CD14-positive monocyte (primary cell): ENCODE measurements at regions not wholly inside any gene's neighbourhood (a gene's known extent, or its start where the extent isn't known, plus 50 kb on each side); places are given as distances from the start of the nearest gene placed in this dataset.

Experiments
- DNase-seq, 3 donors: peaks; one replicate each; pipeline ENCODE4 v3.0.0-alpha.2; 2011 to 2022
- H2AFZ ChIP-seq: 2 replicates; pipeline ENCODE4 v1.6.0; 2012; ENCODE audit warnings: mild to moderate bottlenecking, low read depth, low read length, inconsistent platforms; ENCODE audit not compliant: insufficient read depth, poor library complexity, severe bottlenecking
- H3K27ac ChIP-seq, 2 donors: 1 replicate in 1 of 2; 2 replicates in 1 of 2; pipeline ENCODE4 v1.5.1; 2012 to 2013; ENCODE audit warnings: low read length in 2 of 2, control low read depth in 1 of 2, inconsistent platforms in 1 of 2, low read depth in 1 of 2, mild to moderate bottlenecking in 1 of 2
- H3K27me3 ChIP-seq, 2 donors: one replicate each; pipeline versions ENCODE4 v1.6.0 to v1.6.1; 2011 to 2013; ENCODE audit warnings: low read length in 2 of 2; ENCODE audit not compliant: control insufficient read depth in 2 of 2, insufficient read depth in 2 of 2
- H3K36me3 ChIP-seq, 2 donors: replicated peaks in 1 of 2; 1 replicate in 1 of 2; 2 replicates in 1 of 2; pipeline versions ENCODE4 v1.5.1 to v1.6.1; 2012 to 2013; ENCODE audit warnings: low read length in 2 of 2, control low read depth in 1 of 2, inconsistent platforms in 1 of 2, mild to moderate bottlenecking in 1 of 2; ENCODE audit not compliant: insufficient read depth in 2 of 2, control insufficient read depth in 1 of 2
- H3K4me1 ChIP-seq, 2 donors: 1 replicate in 1 of 2; 2 replicates in 1 of 2; pipeline versions ENCODE4 v1.5.1 to v1.6.1; 2012 to 2013; ENCODE audit warnings: low read length in 2 of 2, control low read depth in 1 of 2, inconsistent platforms in 1 of 2, mild to moderate bottlenecking in 1 of 2, moderate library complexity in 1 of 2; ENCODE audit not compliant: insufficient read depth in 2 of 2, control insufficient read depth in 1 of 2
- H3K4me2 ChIP-seq: replicated peaks from 2 replicates; pipeline ENCODE3; 2012; ENCODE audit warnings: low read length, moderate library complexity, mild to moderate bottlenecking; ENCODE audit not compliant: poor library complexity, severe bottlenecking; ENCODE audit errors: extremely low read depth
- H3K4me3 ChIP-seq, 3 experiments: fragments of 200-600 bp in 1 of 3; sonication (generic) in 1 of 3; replicated peaks in 1 of 3; 1 replicate in 2 of 3; 2 replicates in 1 of 3; pipeline ENCODE4 v1.5.1; 2011 to 2013; ENCODE audit warnings: low read length in 3 of 3, mild to moderate bottlenecking in 3 of 3, control low read depth in 2 of 3, low read depth in 2 of 3, inconsistent platforms in 1 of 3, moderate library complexity in 1 of 3
- H3K79me2 ChIP-seq: 2 replicates; pipeline ENCODE4 v1.6.0; 2012; ENCODE audit warnings: mild to moderate bottlenecking, control low read depth, inconsistent platforms, low read length, moderate library complexity; ENCODE audit not compliant: insufficient read depth
- H3K9ac ChIP-seq: 2 replicates; pipeline ENCODE4 v1.6.0; 2017; ENCODE audit warnings: low read length, mild to moderate bottlenecking; ENCODE audit not compliant: insufficient read depth, poor library complexity, severe bottlenecking
- H3K9me3 ChIP-seq, 2 donors: replicated peaks in 1 of 2; 1 replicate in 1 of 2; 2 replicates in 1 of 2; pipeline versions ENCODE4 v1.5.1 to v1.6.1; 2012 to 2013; ENCODE audit warnings: low read length in 2 of 2, control low read depth in 1 of 2; ENCODE audit not compliant: control insufficient read depth in 1 of 2, insufficient read depth in 1 of 2
- H4K20me1 ChIP-seq: 2 replicates; pipeline ENCODE4 v1.6.0; 2012; ENCODE audit warnings: mild to moderate bottlenecking, low read length, control low read depth, moderate library complexity; ENCODE audit not compliant: insufficient read depth
- H3K27ac Mint-ChIP-seq, 7 donors: one replicate each; pipeline ENCODE4 v1.8.0; 2020; ENCODE audit warnings: mild to moderate bottlenecking in 7 of 7, mixed read lengths in 7 of 7, moderate library complexity in 6 of 7, inconsistent platforms in 2 of 7
- H3K27me3 Mint-ChIP-seq, 3 donors: one replicate each; pipeline ENCODE4 v1.8.0; 2021 to 2022; ENCODE audit warnings: low read depth in 3 of 3, mild to moderate bottlenecking in 3 of 3, mixed read lengths in 3 of 3, moderate library complexity in 3 of 3, inconsistent platforms in 1 of 3
- H3K36me3 Mint-ChIP-seq, 2 donors: one replicate each; pipeline ENCODE4 v1.8.0; 2020; ENCODE audit warnings: mixed read lengths in 2 of 2, inconsistent platforms in 1 of 2, mild to moderate bottlenecking in 1 of 2
- H3K4me1 Mint-ChIP-seq: one replicate; pipeline ENCODE4 v1.8.0; 2020; ENCODE audit warnings: mild to moderate bottlenecking, mixed read lengths
- H3K4me3 Mint-ChIP-seq, 2 donors: one replicate each; pipeline ENCODE4 v1.8.0; 2020; ENCODE audit warnings: mild to moderate bottlenecking in 2 of 2, mixed read lengths in 2 of 2, moderate library complexity in 1 of 2
- H3K9me3 Mint-ChIP-seq, 7 donors: one replicate each; pipeline ENCODE4 v1.8.0; 2020 to 2022; ENCODE audit warnings: mixed read lengths in 7 of 7, mild to moderate bottlenecking in 6 of 7, moderate library complexity in 6 of 7, inconsistent platforms in 2 of 7
- WGBS: methylation state at CpG from one replicate; pipeline ENCODE4 v1.1.5; 2013; ENCODE audit warnings: missing lambda C conversion rate; ENCODE audit not compliant: insufficient coverage; 5-methylcytosine and 5-hydroxymethylcytosine counted together
- intact Hi-C, 2 donors: fragments of 100-400 bp; cut with micrococcal nuclease; formaldehyde crosslinking; loops; one replicate each; pipeline versions ENCODE4 v1.15.0 to v1.15.1; 2023
- TF ChIP-seq, protein P1 (sequence below): fragments of 200-600 bp; IDR thresholded peaks from one replicate; pipeline ENCODE4 v1.8.0; 2022; ENCODE audit warnings: antibody characterized with exemption, mild to moderate bottlenecking

DNA sequence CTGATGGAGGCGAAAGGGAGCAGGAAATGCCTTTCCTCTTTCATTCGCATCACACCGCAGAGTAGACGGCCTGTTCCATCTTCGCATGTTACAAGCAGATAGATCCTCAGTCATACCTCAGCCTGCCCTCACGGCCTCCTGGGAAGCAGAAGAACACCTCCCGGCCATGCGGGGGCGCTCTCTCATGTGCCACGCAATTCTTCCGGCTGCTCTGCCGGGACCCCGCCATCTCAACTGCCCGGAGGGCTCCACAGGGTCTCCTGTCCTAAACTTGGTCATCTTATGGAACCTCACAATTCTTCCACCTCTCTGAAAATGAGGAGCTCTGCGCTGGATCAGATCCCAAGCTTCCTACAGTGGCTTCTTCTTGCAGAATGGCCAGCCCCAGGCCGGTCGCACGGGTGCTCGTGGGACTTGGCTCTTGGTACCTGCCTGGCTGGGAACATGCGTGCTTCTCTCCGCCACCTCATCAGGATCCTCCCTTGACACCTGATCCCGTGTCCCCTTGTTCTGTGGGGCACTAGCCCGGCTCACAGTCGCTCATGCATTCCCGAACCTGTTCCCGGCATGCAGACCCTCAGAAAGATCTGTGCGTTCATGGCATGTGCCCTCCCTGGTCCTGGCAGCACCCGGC is 262.8 kb upstream of the SHH start:
- H3K27me3 ChIP-seq: no peaks in the 10 kb centered on the region
- Mint-ChIP-seq H3K4me1 (no peaks in the 10 kb centered on the region), H3K4me3 (no peak overlapping the region), H3K27me3 (peaks cover 2 to 5% (median 3%) of the 10 kb centered on the region in 3 donors), H3K36me3 (no peaks in the 10 kb centered on the region), H3K9me3 (peaks cover 0 to 9% (median 5%) of the 10 kb centered on the region in 7 donors), H3K27ac (peak overlapping the region in 2 of 7 donors; percentile 6 to 73)
- TF ChIP-seq, protein P1, sequence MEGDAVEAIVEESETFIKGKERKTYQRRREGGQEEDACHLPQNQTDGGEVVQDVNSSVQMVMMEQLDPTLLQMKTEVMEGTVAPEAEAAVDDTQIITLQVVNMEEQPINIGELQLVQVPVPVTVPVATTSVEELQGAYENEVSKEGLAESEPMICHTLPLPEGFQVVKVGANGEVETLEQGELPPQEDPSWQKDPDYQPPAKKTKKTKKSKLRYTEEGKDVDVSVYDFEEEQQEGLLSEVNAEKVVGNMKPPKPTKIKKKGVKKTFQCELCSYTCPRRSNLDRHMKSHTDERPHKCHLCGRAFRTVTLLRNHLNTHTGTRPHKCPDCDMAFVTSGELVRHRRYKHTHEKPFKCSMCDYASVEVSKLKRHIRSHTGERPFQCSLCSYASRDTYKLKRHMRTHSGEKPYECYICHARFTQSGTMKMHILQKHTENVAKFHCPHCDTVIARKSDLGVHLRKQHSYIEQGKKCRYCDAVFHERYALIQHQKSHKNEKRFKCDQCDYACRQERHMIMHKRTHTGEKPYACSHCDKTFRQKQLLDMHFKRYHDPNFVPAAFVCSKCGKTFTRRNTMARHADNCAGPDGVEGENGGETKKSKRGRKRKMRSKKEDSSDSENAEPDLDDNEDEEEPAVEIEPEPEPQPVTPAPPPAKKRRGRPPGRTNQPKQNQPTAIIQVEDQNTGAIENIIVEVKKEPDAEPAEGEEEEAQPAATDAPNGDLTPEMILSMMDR: no peak
- DNase-seq: no peak
- no peak overlapping the region for H3K4me3 ChIP-seq
- intact Hi-C loops: no loop called here
- H4K20me1 ChIP-seq: no peaks in the 10 kb centered on the region
- no peak overlapping the region for H3K4me2 ChIP-seq
- H3K36me3 ChIP-seq: no peaks in the 10 kb centered on the region
- H3K4me1 ChIP-seq: no peaks in the 10 kb centered on the region
- no peak overlapping the region for H2AFZ ChIP-seq
- WGBS: 97% methylated on average over 28 of the region's 28 CpGs
- H3K79me2 ChIP-seq: no peaks in the 10 kb centered on the region
- H3K27ac ChIP-seq: no peak overlapping the region
- no peak overlapping the region for H3K9ac ChIP-seq
- peaks cover 0 to 6% of the 10 kb centered on the region in 2 donors for H3K9me3 ChIP-seq

DNA sequence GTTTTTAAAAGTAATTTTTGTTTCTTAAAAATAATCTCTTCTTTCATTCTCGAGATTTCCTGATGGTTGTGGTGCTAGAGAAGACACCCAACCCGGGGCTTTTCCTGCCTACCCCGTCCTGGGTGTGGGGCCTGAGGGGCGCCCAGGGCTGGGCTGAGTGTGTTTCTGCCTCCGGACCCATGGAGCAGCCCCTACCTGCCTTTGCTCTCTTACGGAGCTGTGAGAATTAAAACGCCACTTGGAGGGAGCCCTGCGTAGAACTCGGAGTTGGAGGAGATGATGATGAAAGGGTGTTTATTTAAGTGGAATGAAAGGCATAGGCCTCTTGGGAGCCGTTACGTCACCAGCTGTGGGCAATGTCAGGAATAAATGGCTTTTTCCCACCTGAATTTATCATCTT is 261.8 kb upstream of the SHH start:
- Histone ChIP-seq H3K4me3 (no peak overlapping the region), H3K27ac (no peak overlapping the region), H3K9me3 (peaks cover 0 to 6% of the 10 kb centered on the region in 2 donors), H3K4me1 (no peaks in the 10 kb centered on the region), H2AFZ (no peak overlapping the region), H4K20me1 (no peaks in the 10 kb centered on the region), H3K4me2 (no peak overlapping the region), H3K79me2 (no peaks in the 10 kb centered on the region), H3K36me3 (no peaks in the 10 kb centered on the region), H3K27me3 (no peaks in the 10 kb centered on the region), H3K9ac (no peak overlapping the region)
- Mint-ChIP-seq H3K9me3 (peaks cover 0 to 12% (median 5%) of the 10 kb centered on the region in 7 donors), H3K4me3 (no peak overlapping the region), H3K4me1 (no peaks in the 10 kb centered on the region), H3K27ac (no peak overlapping the region), H3K36me3 (no peaks in the 10 kb centered on the region), H3K27me3 (peaks cover 0 to 2% (median 2%) of the 10 kb centered on the region in 3 donors)
- WGBS: 73% methylated on average over 8 of the region's 11 CpGs
- TF ChIP-seq, protein P1: no peak
- intact Hi-C loops: no loop called here
- DNase-seq: no peak
